HG03064 (cell line): ENCODE measurements at regions not wholly inside any gene's neighbourhood (a gene's known extent, or its start where the extent isn't known, plus 50 kb on each side); places are given as distances from the start of the nearest gene placed in this dataset.

Experiments used
- ATAC-seq: cut with Tn5 transposase; IDR thresholded peaks from one replicate; pipeline ENCODE4 v1.9.1; 2021; ENCODE audit warnings: low read depth; ENCODE audit not compliant: unreplicated experiment

GRCh38 chrX:137401092-137401491 lies 164.8 kb upstream of the ZIC3 start:
- no peak for ATAC-seq

GRCh38 chrX:137387646-137388045 lies 178.3 kb upstream of the ZIC3 start:
- no peak for ATAC-seq

- ATAC-seq: no peak
Measured at GRCh38 chrX:137366018-137366633, 199.8 kb upstream of the ZIC3 start.

- ATAC-seq: no peak
Measured at GRCh38 chrX:137363559-137363958, 202.4 kb upstream of the ZIC3 start.

GRCh38 chrX:137362583-137362982 lies 203.3 kb upstream of the ZIC3 start:
- no peak for ATAC-seq

GRCh38 chrX:137354851-137355250 lies 211.1 kb upstream of the ZIC3 start:
- ATAC-seq: no peak

GRCh38 chrX:137353404-137353803 lies 212.5 kb upstream of the ZIC3 start:
- ATAC-seq: no peak

GRCh38 chrX:137352101-137352660 lies 213.7 kb upstream of the ZIC3 start:
- no peak for ATAC-seq

- no peak for ATAC-seq
Measured at GRCh38 chrX:137342969-137343368, 223.0 kb upstream of the ZIC3 start.

- no peak for ATAC-seq
Measured at GRCh38 chrX:137313627-137314026, 252.3 kb upstream of the ZIC3 start.

- ATAC-seq: no peak
Measured at GRCh38 chrX:137305404-137305803, 260.5 kb upstream of the ZIC3 start.

GRCh38 chrX:137297167-137297566 lies 263.4 kb upstream of the GPR101 start:
- ATAC-seq: no peak

- no peak for ATAC-seq
Measured at GRCh38 chrX:137290011-137290410, 256.2 kb upstream of the GPR101 start.

- ATAC-seq: no peak
Measured at GRCh38 chrX:137287191-137287590, 253.4 kb upstream of the GPR101 start.

- no peak for ATAC-seq
Measured at GRCh38 chrX:137286423-137286822, 252.6 kb upstream of the GPR101 start.

- ATAC-seq: no peak
Measured at GRCh38 chrX:137278825-137279224, 245.0 kb upstream of the GPR101 start.

GRCh38 chrX:137263374-137263773 lies 229.6 kb upstream of the GPR101 start:
- ATAC-seq: no peak

GRCh38 chrX:137245183-137245582 lies 211.4 kb upstream of the GPR101 start:
- ATAC-seq: no peak

- ATAC-seq: no peak
Measured at GRCh38 chrX:137236837-137237236, 203.0 kb upstream of the GPR101 start.

- no peak for ATAC-seq
Measured at GRCh38 chrX:137234651-137235402, 201.0 kb upstream of the GPR101 start.

GRCh38 chrX:137233478-137233877 lies 199.7 kb upstream of the GPR101 start:
- no peak for ATAC-seq

- ATAC-seq: no peak
Measured at GRCh38 chrX:137227151-137227550, 193.4 kb upstream of the GPR101 start.
